Thoracic aorta (tissue), 2 donors: ENCODE measurements at regions not wholly inside any gene's neighbourhood (a gene's known extent, or its start where the extent isn't known, plus 50 kb on each side); places are given as distances from the start of the nearest gene placed in this dataset.

Experiments
- ATAC-seq: fragments of 150-250 bp; one replicate; pipeline ENCODE4 v1.8.0; 2017; ENCODE audit warnings: low read depth; ENCODE audit not compliant: insufficient number of reproducible peaks, low FRiP score
- DNase-seq: peaks from one replicate; pipeline ENCODE4 v3.0.0-alpha.2; 2020; ENCODE audit warnings: low spot score
- H3K27ac ChIP-seq, 2 donors: fragments of 200-600 bp; sonication (generic); 1 replicate in 1 of 2; 2 replicates in 1 of 2; pipeline ENCODE4 v1.5.1; 2016; ENCODE audit warnings: mild to moderate bottlenecking in 2 of 2, moderate library complexity in 2 of 2
- H3K27me3 ChIP-seq: fragments of 200-600 bp; sonication (generic); replicated peaks from 2 replicates; pipeline ENCODE4 v1.6.0; 2016; ENCODE audit warnings: mild to moderate bottlenecking; ENCODE audit not compliant: insufficient read depth
- H3K36me3 ChIP-seq: fragments of 200-600 bp; sonication (generic); one replicate; pipeline ENCODE4 v1.5.1; 2016
- H3K4me1 ChIP-seq, 2 donors: fragments of 200-600 bp; sonication (generic); 1 replicate in 1 of 2; 2 replicates in 1 of 2; pipeline versions ENCODE4 v1.5.1 to v1.6.0; 2016; ENCODE audit warnings: low read depth in 2 of 2, mild to moderate bottlenecking in 1 of 2; ENCODE audit not compliant: control insufficient read depth in 1 of 2
- H3K4me3 ChIP-seq: fragments of 200-600 bp; sonication (generic); 2 replicates; pipeline ENCODE4 v1.5.1; 2016; ENCODE audit warnings: mild to moderate bottlenecking
- H3K9me3 ChIP-seq: fragments of 200-600 bp; sonication (generic); 2 replicates; pipeline ENCODE4 v1.5.1; 2016
- CTCF ChIP-seq: fragments of 200-600 bp; sonication (generic); IDR thresholded peaks from one replicate; pipeline ENCODE4 v1.5.1; 2019; ENCODE audit warnings: antibody characterized with exemption

- Histone ChIP-seq H3K36me3 (no peaks in the 10 kb centered on the region), H3K4me1 (no peaks in the 10 kb centered on the region), H3K4me3 (no peak overlapping the region), H3K27ac (no peak overlapping the region), H3K9me3 (peaks cover 9% of the 10 kb centered on the region), H3K27me3 (no peaks in the 10 kb centered on the region)
- DNase-seq (no peak), ATAC-seq (no peak)
- TF ChIP-seq CTCF = no peak
Measured at GRCh38 chr4:124913237-124913636, 200.7 kb upstream of the ANKRD50 start.

DNA sequence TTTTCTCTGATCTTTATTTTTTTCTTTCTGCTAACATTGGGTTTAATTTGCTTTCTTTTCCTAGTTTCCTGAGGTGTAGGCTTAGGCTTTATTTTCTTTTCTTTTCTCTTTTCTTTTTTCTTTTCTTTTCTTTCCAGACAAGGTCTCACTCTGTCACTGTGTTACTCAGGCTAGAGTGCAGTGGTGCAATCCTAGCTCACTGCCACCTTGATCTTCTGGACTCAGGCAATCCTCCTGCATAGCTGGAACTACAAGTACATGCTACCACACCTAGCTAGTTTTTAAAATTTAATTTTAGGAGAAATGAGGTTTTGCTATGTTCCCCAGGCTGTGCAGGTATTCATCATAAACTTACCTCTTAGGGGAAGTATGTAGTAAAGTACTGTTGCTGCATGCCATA lies 197.8 kb upstream of the ANKRD50 start:
- H3K4me1 ChIP-seq = no peaks in the 10 kb centered on the region
- DNase-seq (no peak), ATAC-seq (no peak)
- H3K27ac ChIP-seq = no peak overlapping the region
- H3K9me3 ChIP-seq = peaks cover 9% of the 10 kb centered on the region
- no peak for TF ChIP-seq CTCF
- H3K27me3 ChIP-seq = no peaks in the 10 kb centered on the region
- H3K4me3 ChIP-seq = no peak overlapping the region
- no peaks in the 10 kb centered on the region for H3K36me3 ChIP-seq

DNA sequence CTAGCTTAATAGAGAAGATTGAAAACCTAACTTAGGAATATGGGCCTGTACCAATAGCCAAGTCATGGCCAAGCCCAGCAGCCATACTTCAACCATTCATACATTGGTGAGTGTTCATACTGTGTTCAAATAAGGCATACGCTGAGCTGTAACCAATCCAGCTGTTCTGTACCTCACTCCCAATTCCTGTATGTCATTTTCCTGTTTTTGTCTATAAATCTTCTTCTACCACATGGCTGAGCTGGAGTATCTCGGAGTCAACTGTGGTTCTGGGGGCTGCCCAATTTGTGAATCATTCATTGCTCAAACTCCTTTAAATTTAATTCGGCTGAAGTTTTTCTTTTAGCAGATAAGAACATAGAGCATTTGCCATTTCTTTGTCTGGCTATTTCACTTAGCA lies 195.3 kb upstream of the ANKRD50 start:
- ATAC-seq (no peak), DNase-seq (no peak)
- peaks cover 6% of the 10 kb centered on the region for H3K9me3 ChIP-seq
- H3K27me3 ChIP-seq = no peaks in the 10 kb centered on the region
- no peaks in the 10 kb centered on the region for H3K36me3 ChIP-seq
- TF ChIP-seq CTCF = no peak
- no peak overlapping the region for H3K4me3 ChIP-seq
- H3K4me1 ChIP-seq = peaks cover 0 to 15% of the 10 kb centered on the region in 2 donors
- no peak overlapping the region for H3K27ac ChIP-seq

DNA sequence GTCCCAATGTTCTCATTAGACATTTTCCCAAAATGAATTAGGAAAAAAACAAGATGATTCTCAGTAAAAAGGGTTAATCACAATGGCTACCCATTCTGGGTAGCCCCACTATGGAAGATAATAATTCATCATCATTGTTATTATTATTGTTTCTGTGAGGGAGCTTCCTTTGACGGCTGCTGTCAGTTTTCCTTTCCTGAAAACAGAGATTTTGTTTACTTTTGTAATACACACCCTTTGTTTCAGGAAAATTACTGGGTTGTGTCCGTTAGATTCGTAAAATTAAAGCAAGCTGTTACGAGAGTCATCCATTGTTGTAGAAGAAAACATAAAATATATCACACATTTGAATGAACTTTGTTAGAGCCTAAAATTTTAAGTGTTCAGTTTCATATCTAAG lies 192.9 kb upstream of the ANKRD50 start:
- Histone ChIP-seq H3K27ac (no peak overlapping the region), H3K4me3 (no peak overlapping the region), H3K36me3 (no peaks in the 10 kb centered on the region), H3K4me1 (peaks cover 0 to 15% of the 10 kb centered on the region in 2 donors), H3K9me3 (no peaks in the 10 kb centered on the region), H3K27me3 (no peaks in the 10 kb centered on the region)
- DNase-seq (no peak), ATAC-seq (no peak)
- no peak for TF ChIP-seq CTCF

- H3K4me1 ChIP-seq = peaks cover 0 to 15% of the 10 kb centered on the region in 2 donors
Measured at GRCh38 chr4:124904723-124905388, 192.3 kb upstream of the ANKRD50 start.

More at GRCh38 chr4:124904723-124905388, 192.3 kb upstream of the ANKRD50 start:
- Histone ChIP-seq H3K36me3 (no peaks in the 10 kb centered on the region), H3K27me3 (no peaks in the 10 kb centered on the region), H3K4me3 (no peak overlapping the region), H3K9me3 (no peaks in the 10 kb centered on the region), H3K27ac (no peak overlapping the region)
- ATAC-seq (no peak), DNase-seq (no peak)
- no peak for TF ChIP-seq CTCF
